Left renal cortex interstitium (tissue), 4 donors: ENCODE measurements at regions not wholly inside any gene's neighbourhood (a gene's known extent, or its start where the extent isn't known, plus 50 kb on each side); places are given as distances from the start of the nearest gene placed in this dataset.

Source experiments
- DNase-seq, 4 donors: peaks; one replicate each; pipeline ENCODE4 v3.0.0-alpha.2; 2013; ENCODE audit warnings: low read depth in 4 of 4, low spot score in 2 of 4, missing footprints in 1 of 4

DNA sequence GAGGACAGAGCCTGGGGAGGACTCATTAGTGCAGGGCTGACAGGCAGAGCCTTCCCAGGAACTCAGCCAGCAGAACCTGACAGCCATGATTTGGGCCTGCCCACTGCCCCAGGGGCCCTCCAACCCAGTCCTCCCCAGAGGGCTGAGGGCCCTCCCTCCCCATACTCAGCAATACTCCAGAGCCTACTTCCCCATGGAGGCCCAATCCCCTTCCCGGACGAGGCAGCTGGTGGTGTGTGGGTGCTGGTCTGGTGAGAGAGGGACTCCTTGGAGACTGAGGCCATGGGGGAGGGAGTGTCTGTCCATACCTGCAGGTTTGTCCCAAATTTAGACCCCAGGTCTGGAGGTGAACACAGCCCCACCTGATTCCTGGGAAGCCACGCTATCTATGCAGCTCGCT is 120.9 kb upstream of the MLN start:
- DNase-seq = no peak

DNA sequence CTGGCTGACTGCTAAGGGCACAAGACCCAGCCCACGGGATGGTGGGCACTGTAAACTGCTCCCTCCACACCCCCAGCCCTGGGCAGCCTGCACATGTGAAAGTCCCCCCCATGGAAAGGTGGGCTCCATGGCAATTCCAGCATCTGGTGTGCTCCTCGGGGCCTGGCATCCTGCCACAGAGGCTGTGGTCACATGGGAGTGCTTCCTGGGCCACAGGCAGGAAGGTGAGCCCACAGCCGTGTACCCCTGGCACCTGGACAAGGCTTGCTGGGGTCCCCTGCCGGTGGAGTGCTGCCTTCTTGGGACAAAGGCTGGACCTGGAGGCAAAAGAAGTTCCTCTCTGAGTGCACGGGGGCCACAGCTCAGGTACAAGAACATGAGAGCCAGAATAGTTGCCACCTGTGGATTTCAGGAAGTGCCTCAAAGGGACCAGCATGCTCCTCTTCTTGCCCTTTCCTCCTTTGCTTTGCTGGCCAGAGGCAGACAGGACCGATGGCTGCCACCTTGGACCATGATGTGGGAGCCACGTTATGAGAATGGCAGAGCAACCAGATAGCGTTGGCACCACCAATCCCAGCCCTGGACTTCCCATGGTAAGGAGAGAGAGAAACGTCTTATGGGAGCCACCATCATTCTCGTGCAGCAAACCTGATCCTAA is 120.2 kb upstream of the MLN start:
- DNase-seq = no peak

DNA sequence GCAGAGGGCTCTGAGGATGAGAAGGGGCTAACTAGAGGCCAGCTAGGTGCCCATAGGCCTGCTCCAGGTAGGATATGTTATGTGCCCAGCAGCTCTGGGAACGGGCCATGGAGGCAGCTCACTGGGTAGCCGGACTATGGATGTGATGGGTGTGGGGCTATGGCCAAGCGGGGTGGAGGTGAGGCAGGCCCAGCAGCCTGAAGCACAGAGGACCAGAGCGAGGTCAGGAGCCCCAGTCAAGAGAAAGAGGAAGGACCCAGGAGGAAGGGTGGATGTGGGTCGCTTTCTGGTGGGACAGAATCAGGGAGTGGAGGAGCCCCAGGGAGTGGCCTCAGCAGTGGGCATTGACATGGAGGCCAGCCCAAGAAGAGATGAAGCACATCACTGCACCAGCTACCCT is 117.9 kb upstream of the MLN start:
- DNase-seq = no peak

DNA sequence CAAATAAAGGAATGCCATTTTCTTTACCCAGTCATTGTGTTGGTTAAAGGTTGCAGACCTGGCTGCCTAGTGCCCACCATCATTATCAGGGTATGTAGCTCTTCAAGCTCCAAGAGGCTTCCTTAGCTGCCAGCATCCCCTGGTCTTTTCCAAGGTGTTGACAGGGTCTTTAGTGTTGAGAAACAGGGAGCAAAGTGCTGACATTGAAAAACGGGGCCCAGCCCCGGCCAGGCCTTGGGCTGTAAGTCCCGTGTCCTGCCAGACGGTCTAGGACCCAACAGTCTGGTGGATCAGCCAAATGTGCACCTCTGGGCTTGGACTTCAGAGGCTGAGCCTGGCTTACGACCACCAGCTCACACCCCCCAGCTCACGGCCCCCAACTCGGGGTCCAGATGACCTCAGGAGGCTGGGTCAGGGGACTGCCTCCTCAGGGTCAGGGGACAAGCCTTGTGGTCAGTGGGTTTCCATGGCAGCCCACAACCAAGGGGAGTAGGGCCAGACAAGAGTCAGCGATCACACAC is 114.4 kb upstream of the MLN start:
- no peak for DNase-seq

DNA sequence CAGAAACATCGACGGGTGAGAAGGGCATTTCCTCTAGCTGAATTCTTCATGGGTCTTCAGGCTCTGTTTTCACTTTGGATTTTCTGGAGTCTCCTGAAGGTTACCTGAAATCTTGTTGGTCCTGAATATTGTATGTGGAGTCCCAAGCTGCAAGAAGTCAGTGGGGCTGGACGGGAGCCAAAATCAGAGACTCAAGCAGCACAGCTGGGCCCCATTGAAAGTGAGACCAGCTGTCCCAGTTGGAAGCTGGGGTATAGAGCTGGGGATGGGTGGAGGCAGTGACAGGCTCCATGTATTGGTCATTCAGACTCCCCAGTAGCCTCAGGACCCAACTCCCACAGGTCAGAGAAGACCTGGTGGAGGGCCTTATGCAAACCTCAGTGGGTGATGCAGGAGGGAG is 111.3 kb upstream of the MLN start:
- no peak for DNase-seq

DNA sequence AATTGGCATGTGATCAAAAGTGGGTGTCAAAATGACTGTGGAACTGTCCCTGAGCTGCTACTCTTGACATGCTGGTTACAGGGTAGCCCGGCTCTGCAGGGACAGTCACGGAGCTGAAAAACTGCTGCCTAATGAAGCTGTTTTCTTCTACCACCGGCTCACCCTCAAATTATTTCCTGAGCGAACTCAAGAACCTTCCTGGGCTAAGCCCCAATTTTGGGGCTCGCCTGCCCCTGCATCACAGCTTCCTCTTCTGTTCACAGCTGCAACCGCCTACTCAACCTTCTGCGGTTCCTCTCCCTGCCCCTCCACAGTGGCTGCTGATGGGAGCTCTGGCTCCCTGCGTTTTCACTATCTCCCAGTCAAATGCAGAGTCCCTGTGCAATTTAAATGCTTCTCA is 110.8 kb upstream of the MLN start:
- no peak for DNase-seq

DNA sequence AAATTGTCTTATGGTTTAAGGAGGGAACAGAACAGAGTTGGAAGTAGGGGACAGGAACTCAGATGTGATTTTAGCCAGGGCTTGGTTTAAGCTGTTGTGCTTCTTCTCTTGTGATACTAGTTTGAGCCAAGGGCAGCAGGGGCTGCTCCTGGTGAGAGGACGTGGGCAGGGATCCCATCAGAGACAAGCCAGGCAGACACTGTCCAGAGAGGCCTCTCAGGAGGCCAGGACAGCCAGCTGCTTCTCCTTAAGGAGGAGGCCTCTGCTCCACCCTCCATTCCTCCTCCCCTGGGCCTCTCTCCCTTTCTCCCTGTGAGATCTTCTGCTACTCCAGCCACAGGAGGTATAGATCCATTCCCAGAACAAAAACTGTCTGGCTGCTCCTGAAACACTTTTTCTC is 108.4 kb upstream of the MLN start:
- no peak for DNase-seq

DNA sequence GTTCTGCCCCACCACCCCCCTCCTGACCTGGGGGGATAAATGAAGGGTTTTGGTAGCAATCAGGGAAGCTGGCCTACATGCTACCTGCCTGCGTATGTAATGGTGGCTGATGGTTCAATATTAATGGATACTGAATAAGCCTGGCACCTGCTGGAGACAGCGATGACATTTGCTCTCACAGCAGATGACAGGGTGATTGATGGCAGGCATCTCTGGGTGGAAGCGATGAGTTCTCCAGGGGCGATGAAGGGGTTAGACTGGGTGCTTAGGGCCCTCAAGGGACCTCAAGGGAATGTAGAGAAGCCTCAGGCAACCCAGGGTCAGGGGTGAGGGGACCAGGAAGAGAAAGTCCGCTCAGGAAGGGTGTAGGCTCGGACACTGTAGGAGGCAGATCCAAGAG is 107.7 kb upstream of the MLN start:
- no peak for DNase-seq

DNA sequence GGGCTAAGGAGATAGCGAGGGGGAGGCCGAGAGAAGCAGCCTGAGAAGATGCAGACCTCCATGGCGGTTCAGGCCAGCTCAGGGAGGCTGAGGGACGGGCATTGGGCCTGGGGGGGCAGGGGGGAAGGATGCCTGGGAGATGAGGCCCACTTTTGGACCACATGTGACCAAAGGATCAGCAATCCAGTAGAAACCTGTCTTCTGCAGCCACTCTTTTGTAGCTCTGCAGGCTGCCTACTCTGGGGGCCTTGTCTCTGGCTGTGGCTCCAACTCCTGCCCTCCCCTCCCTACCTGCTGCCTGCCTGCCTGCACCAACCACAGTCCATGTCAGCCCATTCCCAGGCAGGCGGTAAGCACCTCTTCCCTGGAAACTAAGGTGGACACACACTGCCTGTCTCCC is 106.8 kb upstream of the MLN start:
- no peak for DNase-seq

DNA sequence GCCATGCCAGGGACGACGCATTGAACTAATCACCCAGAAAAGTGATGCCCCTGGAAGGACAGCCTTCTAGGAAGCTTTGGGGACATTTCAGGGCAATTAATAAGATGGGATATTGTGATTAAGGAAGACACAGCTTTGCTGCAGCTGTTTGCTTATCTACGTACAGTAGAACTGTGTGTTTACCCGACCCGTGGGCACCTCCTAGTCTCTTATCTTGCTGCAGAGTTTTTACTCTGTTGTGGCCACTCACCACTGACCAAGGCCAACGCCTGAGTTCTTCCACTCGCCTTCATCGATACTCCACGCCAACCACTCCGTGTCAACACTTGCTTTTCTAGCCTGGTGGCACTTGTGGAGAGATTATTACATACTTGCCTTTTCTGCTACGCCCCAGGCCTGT is 105.9 kb upstream of the MLN start:
- DNase-seq = no peak

DNA sequence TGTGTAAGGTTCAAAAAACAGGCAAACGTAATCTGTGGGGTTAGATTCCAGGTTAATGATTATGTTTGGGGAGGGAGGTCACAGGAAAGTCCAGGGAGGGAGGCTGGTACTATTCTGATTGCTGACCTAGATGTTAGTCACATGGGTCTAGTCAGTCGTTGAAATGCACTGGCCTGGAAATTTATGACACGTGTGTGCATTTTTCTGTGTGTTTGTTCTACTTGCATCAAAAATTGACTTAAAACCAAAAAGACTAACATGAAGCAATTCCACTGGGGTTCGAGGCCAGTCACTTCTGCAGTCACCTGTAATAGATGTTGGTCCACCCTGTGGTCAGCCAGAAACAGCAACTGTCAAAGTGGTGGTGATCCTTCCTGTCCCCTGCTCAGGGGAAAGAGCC is 104.2 kb upstream of the MLN start:
- DNase-seq = no peak

DNA sequence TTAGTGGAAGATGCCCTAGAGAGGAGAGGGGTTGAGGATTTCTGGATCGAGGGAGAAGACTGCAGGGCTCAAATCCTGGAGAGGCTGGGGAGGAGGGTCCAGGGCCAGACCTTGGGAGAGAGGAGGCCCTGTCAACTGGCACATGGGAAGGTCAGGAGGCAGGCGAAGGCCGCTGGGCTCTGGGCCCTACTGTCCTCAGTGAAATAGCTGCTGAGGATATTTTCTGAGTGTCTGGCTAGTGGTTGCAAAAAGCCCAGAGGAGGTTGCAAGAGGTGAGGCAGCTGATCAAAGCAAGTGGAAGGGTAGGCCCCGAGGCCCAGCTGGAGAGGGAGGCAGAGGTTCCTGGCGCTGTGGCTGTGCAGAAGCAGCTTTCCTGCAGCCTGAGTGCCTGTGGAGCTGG is 103.4 kb upstream of the MLN start:
- no peak for DNase-seq

DNA sequence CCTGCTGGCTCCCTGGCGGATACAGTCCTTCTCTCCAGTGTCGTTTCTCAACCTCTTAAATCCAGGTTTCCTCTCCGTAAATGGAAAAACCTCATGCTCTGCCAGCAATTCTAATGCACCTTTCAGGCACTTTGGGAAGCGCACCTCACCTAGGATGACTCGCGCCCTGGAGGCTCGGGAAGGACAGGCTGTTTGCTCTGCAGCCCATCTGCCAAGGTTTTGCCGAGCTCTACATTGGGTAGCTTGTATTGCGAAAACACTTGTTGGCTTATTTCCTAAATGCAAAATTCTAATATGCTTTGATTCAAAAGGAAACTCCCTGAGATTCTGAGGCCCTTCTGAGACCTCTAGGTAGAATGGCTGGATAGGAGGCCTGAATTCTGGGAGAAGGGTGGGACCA is 102.6 kb upstream of the MLN start:
- no peak for DNase-seq

DNA sequence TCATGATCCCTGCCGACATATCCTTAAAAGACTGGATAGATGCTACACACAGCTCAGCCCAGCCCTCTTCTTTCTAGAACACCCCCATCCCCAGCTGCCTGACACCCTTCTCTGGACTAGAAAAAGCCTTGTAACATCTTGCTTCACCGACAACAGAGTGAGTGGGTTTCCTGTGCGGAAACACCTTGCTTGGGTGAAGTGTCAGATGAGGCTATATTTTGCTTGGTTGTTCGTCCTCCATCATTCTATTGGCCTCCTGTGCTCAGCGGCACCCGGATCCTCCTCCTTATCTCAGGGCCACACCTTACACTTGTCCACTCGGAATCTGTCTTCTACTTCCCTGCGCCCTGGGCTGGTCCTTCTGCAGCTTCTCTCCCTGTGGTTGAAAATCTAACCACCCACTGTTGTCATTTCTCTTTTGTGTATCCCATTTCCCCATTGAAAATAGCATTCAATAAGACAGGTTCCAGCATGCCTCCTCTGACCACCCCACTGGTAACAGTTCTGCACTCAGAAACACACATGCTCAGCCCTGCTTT is 101.3 kb upstream of the MLN start:
- DNase-seq = no peak

DNA sequence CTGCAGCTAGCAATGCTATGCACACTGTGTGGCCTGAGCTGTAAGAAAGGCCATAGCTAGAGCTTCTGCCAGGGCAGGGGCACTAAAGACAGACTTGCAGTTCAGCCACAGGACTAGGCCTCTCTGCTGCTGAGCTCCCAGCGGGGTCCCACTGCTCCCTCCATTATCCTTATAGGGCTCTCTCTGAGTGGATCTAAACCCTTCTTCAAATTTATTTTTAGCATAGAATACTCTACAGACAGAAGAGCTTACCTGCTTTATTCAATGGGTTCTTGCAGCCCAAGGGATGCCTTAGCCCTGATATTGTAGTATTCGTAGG is 100.9 kb upstream of the MLN start:
- no peak for DNase-seq

DNA sequence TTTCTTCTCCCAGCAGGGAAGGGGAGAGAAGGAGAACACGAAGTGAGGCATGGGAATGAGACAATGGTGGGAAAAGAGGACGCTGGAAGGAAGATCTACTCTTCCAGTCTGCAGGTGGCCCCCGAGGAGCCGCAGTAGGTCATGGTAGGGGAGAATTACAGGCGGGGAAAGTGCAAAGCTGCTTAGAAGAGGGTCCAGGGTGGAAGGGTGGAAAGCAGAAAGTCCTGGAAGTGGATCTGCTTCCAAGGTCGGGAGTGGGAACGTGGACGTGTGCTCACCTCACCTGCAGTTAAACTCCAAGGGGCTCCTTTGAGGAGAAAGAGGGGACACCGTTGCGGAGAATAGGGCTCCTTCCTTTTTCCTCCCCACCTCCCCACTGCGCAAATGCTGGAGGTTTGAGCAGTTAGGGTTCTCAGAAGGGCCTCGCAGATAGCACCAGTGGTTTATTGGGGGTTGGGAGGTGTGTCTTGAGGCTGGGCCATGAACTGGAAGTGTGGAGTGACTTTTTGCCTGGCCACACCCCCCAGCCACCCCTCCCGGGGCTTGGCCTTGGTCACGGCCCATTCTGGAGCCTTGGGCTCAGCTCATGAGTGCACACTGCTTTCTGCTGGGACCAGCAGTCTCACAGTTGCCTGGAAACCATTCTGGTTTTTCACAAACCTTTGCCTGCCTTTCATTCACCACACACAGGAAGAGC is 100.4 kb upstream of the MLN start:
- no peak for DNase-seq

DNA sequence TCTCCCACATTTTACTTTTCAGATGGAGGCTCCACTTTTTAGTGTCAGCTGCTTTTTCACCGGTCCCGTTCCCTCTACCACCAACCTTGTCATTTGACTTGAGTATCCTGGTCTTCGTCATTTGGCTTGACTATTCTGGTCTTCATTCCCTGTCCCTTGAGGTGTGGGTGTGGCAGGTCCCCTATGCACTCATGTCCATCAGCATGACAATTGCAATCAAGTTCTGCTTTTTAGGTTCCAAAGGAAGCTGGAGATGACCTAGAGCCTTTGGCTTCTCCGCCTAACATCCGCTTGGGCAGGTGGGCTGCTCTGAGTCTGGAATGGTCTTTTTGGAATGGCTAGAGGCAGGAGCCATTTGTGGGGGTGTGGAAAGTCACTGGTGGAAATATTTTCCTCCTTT is 99.8 kb upstream of the MLN start:
- DNase-seq = no peak

DNA sequence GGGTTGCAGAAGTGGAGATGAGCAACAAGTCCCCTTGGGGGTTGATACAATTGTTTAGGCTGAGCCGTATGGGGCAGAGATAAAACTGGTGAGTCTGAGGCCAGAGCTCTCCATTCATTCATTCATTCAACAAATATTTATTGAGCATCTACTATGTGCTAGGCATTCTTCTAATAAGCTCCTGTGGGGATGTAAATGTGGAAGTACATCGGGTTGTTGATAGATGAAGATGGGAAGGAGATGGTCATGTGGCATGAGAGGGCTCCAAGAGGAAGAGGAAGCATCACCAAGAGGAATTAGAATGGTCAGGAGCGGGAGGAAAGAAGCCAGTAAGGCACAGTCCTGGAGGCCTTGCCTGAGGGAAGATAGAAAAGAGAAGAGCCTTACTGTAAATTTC is 98.7 kb upstream of the MLN start:
- DNase-seq = no peak

DNA sequence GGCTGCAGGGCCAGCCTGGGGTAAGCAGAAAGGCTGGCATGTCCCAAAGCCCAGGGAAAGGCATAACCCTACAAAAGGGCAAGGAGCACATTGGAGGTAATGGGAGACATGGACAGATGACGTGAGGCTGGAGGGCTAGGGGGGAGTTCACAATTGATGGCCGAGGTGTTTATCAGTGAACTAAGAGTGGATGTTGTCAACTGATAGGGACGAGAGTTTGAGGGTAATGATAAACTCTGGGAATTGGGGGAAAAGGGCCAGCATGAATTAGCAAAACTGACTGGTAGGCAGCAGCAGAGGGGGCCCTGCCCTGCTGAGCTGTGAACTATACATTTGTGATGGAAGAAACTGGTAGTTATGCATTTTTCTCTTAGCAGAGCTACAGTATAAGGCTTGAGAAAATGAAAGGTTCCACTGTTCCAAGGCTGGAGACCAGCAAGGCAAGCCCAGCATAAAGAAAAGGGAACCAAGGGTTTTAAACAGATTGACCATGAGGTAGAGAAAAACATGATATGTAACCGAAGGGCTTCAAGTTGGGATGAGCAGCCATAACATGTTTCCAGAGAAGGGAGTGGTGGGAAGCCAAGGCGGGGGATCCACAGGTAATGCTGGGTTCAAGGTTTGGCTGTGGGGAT is 98.1 kb upstream of the MLN start:
- DNase-seq = no peak

DNA sequence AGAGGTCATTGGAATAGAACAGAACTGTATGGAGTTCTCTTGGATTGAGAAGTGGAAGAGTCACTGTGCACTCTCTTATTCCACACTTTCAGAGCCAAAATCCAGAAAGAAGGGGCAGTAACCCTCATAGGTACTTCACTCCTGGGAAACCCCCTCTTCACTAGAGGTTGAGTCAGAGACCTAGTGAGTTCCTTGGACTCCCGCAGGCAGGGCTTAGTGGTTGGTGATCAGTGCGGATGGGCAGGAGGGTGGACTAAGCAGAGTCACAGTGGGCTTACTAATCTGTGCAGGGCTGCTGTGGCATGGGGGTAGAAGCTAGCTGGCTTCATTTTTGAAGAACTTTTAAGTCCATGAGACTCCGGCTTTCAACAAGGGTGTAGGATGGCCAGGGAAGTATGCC is 95.0 kb upstream of the MLN start:
- no peak for DNase-seq

DNA sequence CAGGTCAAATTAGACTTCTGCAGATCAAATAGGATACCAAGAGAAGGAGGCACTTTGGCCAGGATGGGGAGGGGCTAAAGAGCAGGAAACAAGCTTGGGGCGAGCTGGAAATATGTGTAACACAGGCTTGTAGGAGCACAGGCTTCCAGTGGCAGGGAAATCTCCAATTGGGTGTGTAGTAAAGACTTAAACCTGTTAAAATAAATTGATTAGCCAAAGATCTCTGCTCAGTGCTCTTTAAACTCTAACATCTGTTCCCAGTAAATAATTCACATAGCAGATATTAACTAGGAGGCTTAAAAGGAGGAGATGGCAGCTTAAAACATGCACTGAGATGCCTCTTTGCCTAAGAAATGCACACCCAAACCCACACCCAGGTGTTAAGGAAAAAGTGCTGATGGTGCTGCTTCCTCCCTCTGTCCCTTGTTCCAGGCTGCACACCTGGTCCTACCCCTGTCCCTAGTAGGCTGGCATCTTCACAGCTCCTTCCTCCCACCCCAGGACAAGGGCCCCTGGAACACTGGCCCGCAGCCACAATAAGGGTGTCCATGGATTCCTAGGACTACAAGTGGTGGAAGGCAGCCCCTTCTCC is 93.5 kb upstream of the MLN start:
- no peak for DNase-seq
